Ishikawa (cell line): ENCODE measurements at regions not wholly inside any gene's neighbourhood (a gene's known extent, or its start where the extent isn't known, plus 50 kb on each side); places are given as distances from the start of the nearest gene placed in this dataset.

Experiments
- EGR1 ChIP-seq: IDR thresholded peaks from 2 replicates; pipeline ENCODE4 v1.6.1; 2012
- EP300 ChIP-seq: IDR thresholded peaks from 2 replicates; pipeline ENCODE4 v1.6.1; 2012; ENCODE audit warnings: borderline replicate concordance
- TAF1 ChIP-seq: IDR thresholded peaks from 2 replicates; pipeline ENCODE4 v1.6.1; 2012; ENCODE audit warnings: low read depth, mild to moderate bottlenecking
- YY1 ChIP-seq: IDR thresholded peaks from 2 replicates; pipeline ENCODE4 v1.6.1; 2012; ENCODE audit warnings: low read depth

- TF ChIP-seq EGR1 (no peak), TAF1 (no peak), YY1 (no peak), EP300 (no peak)
These were observed 153.8 kb upstream of the LEF1 start for GRCh38 chr4:108322497-108322896.
